Endometrium (tissue), 2 donors: ENCODE measurements at regions not wholly inside any gene's neighbourhood (a gene's known extent, or its start where the extent isn't known, plus 50 kb on each side); places are given as distances from the start of the nearest gene placed in this dataset.
"Not testable (repeated sequence)": the region's sequence is repeated elsewhere in the genome, so short reads cannot be mapped to it uniquely, and the experiment has no call there.

Experiments used
- FAIRE-seq: peaks from 2 replicates; lab custom pipeline; 2012; peaks lifted over from hg19 to GRCh38; lab: Jason Lieb, UNC
- donor health status: control.
- donor health status: control.

GRCh38 chr12:46669720-46670119 lies 156.1 kb downstream of the SLC38A4 start:
- no peak for FAIRE-seq

DNA sequence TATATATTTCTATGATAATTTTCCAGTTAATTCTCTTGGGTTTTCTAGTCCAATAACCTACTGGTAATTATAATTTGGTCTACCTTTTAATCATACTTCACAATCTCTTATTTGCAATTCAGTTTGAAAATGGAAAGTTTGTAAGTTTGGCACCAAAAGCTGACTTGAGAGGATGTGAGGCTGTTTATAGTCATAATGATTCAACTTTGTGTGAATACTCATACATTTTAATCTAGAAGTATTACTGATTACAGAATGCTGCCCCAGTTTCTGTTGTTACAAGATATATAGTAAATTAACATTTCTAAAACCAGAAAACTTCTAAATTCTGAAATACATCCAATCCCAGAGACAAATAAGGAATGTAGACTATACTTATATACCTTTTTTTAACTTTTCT lies 158.2 kb downstream of the SLC38A4 start:
- no peak for FAIRE-seq

GRCh38 chr12:46664761-46665287 lies 161.0 kb downstream of the SLC38A4 start:
- FAIRE-seq = no peak

DNA sequence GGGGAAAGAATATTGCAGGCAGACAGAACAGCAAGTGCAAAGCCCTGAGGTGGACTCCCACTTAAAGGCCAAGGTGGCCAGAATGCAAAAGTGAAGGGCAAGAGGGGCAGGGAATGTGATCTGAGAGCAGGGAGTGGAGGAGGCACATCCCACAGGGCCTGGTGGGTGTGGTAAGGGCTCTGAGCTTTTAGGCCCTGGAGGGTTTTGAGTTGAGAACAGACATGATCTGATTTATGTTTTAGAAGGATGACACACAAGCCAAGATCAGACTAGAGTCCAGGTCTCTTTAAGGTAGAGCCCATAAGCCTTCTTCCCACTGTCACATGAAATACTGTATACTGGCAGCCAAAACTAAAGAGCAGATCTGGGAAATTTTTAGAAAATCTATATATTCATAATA lies 162.5 kb downstream of the SLC38A4 start:
- no peak for FAIRE-seq

GRCh38 chr12:46661110-46661845 lies 164.5 kb downstream of the SLC38A4 start:
- FAIRE-seq = peak; percentile 67

GRCh38 chr12:46660719-46661109 lies 165.1 kb downstream of the SLC38A4 start:
- FAIRE-seq = no peak

DNA sequence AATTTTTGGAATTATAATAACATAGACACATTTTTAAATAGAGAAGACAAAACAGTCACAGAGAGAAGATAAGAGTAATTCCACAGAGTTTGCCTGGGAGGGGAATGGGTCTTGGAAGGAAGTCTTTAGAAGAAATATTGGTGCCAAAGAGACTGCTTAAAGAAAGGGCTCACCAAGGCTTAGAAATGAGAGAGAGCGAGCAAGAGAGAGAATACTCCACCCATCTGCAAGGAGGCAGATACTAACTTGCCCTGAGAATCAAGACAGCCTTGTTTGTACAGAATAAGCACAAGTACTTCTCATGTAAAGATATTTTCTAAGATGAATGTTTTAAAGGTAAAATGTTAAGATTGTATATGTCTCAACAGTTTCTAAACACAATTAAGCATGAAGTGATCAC lies 165.5 kb downstream of the SLC38A4 start:
- FAIRE-seq = no peak

GRCh38 chr12:46659824-46660223 lies 166.0 kb downstream of the SLC38A4 start:
- FAIRE-seq = no peak

DNA sequence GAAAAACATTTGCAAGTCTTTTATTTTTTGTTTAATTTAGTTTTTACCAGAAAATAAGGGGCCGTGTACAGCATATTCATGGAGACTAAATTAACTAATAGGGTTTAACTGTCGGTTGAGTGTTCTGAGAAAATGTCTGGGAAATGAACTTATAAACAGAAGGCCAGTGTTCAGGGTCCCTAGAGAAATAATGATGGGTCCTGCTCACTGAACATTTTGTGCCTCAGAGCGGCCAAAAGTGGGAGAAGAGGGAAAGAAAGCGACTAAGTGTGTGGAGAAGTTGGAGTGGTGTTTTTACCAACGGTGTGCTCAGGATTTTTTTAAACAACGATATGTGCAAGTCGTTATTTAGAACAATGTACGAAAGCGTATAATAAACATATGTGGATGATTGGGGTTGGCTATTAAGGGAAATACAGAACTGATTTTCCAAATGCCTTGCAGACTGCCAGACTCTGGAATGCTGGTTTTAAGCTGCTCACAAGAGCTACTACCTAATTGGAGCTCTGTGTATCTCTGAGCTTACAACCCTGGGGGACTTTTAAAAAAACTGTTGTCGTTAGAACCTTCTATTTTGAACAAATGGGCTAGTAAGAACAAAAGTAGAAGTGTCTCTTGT lies 166.7 kb downstream of the SLC38A4 start:
- FAIRE-seq = no peak

DNA sequence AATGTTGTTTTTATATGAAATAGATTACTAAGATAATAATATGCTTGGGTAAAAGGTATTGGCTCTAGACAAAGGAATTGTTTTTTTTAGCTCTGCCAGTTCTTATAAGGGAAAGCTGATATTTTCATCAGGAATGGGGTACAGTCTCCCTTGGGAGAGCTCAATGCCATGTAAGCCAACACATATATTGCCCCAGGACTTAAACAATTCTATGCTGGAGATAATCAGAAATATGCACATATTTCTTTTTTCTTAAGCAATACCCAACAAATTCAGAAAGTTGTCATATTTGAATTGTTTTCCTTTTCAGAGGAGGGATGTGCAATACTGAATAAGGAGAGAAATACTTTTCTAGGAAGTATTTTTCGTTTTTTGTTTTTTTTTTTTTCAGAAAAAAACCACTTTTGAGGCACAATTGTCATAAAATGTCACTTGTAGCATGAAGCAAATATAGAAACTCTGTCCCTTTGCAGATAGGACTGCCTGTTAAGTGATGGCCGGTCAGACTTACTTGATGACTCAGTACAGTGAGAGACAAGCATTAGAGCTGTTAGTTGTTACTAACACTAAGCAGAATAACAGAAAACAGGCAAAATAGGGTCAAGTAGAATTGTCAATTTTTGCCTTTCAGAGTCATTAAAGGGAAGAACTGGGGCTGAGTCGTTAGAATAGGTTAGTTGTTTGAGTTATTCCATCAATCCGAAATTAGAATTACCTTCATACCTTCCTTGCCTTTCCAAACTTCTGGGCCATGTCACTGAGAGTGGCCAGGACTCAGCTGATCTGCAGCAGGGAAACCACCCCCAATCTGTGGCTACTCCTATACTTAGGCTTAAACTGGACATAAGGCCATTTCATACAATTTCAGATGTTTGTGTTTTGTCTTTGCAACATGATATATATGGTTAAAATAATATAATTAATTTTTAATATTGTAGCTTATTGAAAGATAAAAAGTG lies 168.1 kb downstream of the SLC38A4 start:
- FAIRE-seq = no peak

DNA sequence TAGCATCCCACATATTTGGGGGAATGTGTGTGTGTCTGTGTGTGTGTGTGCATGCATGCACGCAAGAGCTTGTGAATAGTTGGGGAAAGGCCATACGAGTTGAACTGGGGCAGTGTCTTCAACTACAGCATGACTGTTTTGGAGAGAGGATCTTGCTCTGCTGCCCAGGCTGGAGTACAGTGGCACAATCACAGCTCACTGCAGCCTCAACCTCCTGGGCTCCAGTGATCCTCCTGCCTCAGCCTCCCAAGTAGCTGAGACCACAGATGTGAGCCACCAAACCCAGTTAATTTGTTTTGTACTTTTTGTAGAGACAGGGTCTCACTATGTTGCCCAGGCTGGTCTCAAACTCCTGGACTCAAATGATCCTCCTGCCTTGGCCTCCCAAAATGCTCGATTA lies 169.8 kb downstream of the SLC38A4 start:
- FAIRE-seq = not testable (repeated sequence)

GRCh38 chr12:46653311-46653710 lies 172.5 kb downstream of the SLC38A4 start:
- FAIRE-seq = no peak

DNA sequence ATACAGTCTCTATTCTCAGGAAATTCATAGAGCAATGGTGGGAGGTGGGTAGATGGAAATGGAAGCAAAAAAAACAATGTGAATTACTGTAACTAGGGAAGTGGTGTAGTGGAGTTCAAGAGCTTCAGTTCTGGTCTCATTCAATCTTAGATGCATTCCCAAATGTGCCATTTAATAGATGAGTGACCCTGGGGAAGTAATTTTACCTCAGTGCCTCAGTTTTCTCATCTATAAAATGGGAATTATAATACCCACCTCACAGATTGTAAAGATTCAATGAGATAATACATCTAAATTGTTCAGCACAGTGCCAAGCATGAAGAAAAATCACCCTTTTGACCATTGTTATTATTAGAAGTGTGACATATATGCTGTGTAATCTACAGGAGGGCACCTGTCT lies 173.1 kb downstream of the SLC38A4 start:
- FAIRE-seq = no peak

DNA sequence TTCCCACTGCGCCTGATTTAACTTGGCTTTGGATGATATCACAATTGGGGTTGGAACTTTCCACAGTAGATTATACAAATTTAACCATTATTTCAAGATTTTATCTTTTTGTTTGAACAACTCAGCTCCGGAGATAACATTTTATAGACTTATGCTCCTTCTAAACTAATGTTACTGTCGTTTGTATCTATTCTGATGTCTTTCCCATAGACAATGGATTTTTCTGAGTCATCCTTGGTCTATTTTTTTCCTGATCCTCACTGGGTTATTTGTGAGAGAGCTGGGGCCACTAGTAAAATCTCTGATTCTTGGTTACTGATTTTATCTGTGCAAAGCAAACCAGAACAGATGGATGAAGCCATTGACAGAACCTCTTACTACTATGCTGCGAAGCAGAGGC lies 175.1 kb downstream of the SLC38A4 start:
- FAIRE-seq = no peak

GRCh38 chr12:46649433-46649832 lies 176.4 kb downstream of the SLC38A4 start:
- no peak for FAIRE-seq

DNA sequence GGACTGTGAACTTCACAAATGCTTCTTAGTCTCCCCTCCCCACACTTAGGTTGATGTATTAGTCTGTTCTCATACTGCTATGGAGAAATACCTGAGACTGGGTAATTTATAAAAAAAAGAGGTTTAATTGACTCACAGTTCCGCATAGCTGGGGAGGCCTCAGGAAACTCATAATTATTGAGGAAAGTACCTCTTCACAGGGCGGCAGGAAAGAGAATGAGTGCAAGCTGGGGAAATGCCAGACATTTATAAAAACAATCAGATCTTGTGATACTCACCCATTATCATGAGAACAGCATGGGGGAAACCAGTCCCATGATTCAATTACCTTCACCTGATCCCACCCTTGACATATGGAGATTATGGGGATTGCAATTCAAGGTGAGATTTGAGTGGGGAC lies 178.8 kb downstream of the SLC38A4 start:
- FAIRE-seq = no peak

DNA sequence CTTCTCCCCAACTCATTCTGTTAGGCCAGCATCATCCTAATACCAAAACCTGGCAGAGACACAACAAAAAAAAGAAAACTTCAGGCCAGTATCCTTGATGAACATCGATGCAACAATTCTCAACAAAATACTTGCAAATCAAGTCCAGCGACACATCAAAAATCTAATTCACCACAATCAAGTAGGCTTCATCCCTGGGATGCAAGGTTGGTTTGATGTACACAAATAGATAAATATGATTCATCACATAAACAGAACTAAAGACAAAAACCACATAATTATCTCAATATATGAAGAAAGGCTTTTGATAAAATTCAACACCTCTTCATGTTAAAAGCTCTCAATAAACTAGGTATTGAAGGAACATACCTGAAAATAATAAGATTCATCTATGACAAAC lies 184.1 kb downstream of the SLC38A4 start:
- FAIRE-seq = not testable (repeated sequence)

DNA sequence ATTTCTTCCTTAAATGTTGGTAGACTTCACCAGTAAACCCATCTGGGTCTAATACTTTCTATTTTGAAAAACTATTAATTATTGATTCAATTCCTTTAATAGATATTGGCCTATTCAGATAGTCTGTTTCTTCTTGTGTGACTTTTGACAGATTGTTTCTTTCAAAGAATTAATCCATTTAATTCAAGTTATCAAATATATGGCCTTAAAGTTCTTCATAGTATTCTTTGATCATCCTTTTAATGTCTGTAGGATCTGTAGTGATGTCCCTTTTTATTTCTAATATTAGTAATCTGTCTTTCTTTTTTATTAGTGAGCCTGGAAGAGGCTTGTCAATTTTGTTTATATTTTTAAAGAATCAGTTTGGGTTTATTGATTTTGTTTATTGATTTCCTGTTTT lies 190.0 kb downstream of the SLC38A4 start:
- FAIRE-seq = no peak

GRCh38 chr12:46629331-46630229 lies 196.2 kb downstream of the SLC38A4 start:
- no peak for FAIRE-seq

GRCh38 chr12:46628176-46628575 lies 197.6 kb downstream of the SLC38A4 start:
- no peak for FAIRE-seq

- no peak for FAIRE-seq
These were observed 198.1 kb downstream of the SLC38A4 start for GRCh38 chr12:46627686-46628085.

GRCh38 chr12:46619474-46619873 lies 206.3 kb downstream of the SLC38A4 start:
- FAIRE-seq = not testable (repeated sequence)
